Mucosa of descending colon (tissue), 3 donors: ENCODE measurements at regions not wholly inside any gene's neighbourhood (a gene's known extent, or its start where the extent isn't known, plus 50 kb on each side); places are given as distances from the start of the nearest gene placed in this dataset.

Source experiments
- ATAC-seq: fragments of 200-7000 bp; cut with Tn5 transposase; one replicate; pipeline ENCODE4 v1.9.1; 2020; ENCODE audit warnings: mild to moderate bottlenecking, moderate library complexity
- DNase-seq, 3 donors: peaks; one replicate each; pipeline ENCODE4 v3.0.0-alpha.2; 2020
- H3K36me3 ChIP-seq: fragments of 200-600 bp; one replicate; pipeline ENCODE4 v1.8.0; 2021; ENCODE audit warnings: low read depth, mild to moderate bottlenecking
- H3K4me1 ChIP-seq: fragments of 200-600 bp; one replicate; pipeline ENCODE4 v1.8.0; 2021; ENCODE audit warnings: low read depth, mild to moderate bottlenecking
- H3K4me3 ChIP-seq: fragments of 200-600 bp; one replicate; pipeline ENCODE4 v1.8.0; 2021; ENCODE audit warnings: mild to moderate bottlenecking
- H3K9me3 ChIP-seq: fragments of 200-600 bp; one replicate; pipeline ENCODE4 v1.8.0; 2021; ENCODE audit warnings: mild to moderate bottlenecking
- CTCF ChIP-seq: fragments of 200-600 bp; IDR thresholded peaks from one replicate; pipeline ENCODE4 v1.8.0; 2022; ENCODE audit warnings: antibody characterized with exemption, mild to moderate bottlenecking
- intact Hi-C, 2 donors: fragments of 100-400 bp; cut with DNase I in 1 of 2; cut with micrococcal nuclease in 1 of 2; formaldehyde crosslinking; loops; one replicate each; pipeline versions ENCODE4 v1.11.0 to v1.11.1; 2022; cut with DNase I, micrococcal nuclease
- donor health status: DM: no; HTN: no; CAD: no; lungs with moderate emphysema.
- donor health status: DM: no; HTN: no; CAD: no.
- donor health status: DM: no; HTN: yes; CAD: no.

- Histone ChIP-seq H3K4me1 (no peaks in the 10 kb centered on the region), H3K4me3 (no peak overlapping the region), H3K9me3 (no peaks in the 10 kb centered on the region), H3K36me3 (no peaks in the 10 kb centered on the region)
- DNase-seq (no peak), ATAC-seq (no peak)
- no peak for TF ChIP-seq CTCF
- intact Hi-C loops: no loop called here
These were observed 93.5 kb upstream of the ADRA1D start for GRCh38 chr20:4342609-4343008.

GRCh38 chr20:4341804-4342485, 92.9 kb upstream of the ADRA1D start:
- Histone ChIP-seq H3K4me1 (no peaks in the 10 kb centered on the region), H3K9me3 (no peaks in the 10 kb centered on the region), H3K36me3 (no peaks in the 10 kb centered on the region), H3K4me3 (no peak overlapping the region)
- intact Hi-C loops: no loop called here
- DNase-seq (no peak), ATAC-seq (no peak)
- no peak for TF ChIP-seq CTCF

- intact Hi-C loops: no loop called here
- DNase-seq (no peak), ATAC-seq (no peak)
- Histone ChIP-seq H3K4me3 (no peak overlapping the region), H3K36me3 (no peaks in the 10 kb centered on the region), H3K4me1 (no peaks in the 10 kb centered on the region), H3K9me3 (no peaks in the 10 kb centered on the region)
- TF ChIP-seq CTCF: no peak
These were observed 86.6 kb upstream of the ADRA1D start for GRCh38 chr20:4335722-4336121.

- ATAC-seq (no peak), DNase-seq (no peak)
- no peak for TF ChIP-seq CTCF
- H3K36me3 ChIP-seq: no peaks in the 10 kb centered on the region
- H3K9me3 ChIP-seq: no peaks in the 10 kb centered on the region
- H3K4me3 ChIP-seq: no peak overlapping the region
- no peaks in the 10 kb centered on the region for H3K4me1 ChIP-seq
- intact Hi-C loops: no loop called here
These were observed 83.2 kb upstream of the ADRA1D start for GRCh38 chr20:4332121-4332860.

GRCh38 chr20:4330011-4330410, 80.9 kb upstream of the ADRA1D start:
- no peaks in the 10 kb centered on the region for H3K4me1 ChIP-seq
- no peak overlapping the region for H3K4me3 ChIP-seq
- intact Hi-C loops: no loop called here
- H3K9me3 ChIP-seq: no peaks in the 10 kb centered on the region
- no peak for DNase-seq
- H3K36me3 ChIP-seq: no peaks in the 10 kb centered on the region
- no peak for ATAC-seq
- no peak for TF ChIP-seq CTCF
